Stimulated activated CD8-positive, alpha-beta memory T cell treated with anti-CD3 and anti-CD28 coated beads, Interleukin-7, amount 100 ng/mL, for 1 hour (primary cell): ENCODE measurements at regions not wholly inside any gene's neighbourhood (a gene's known extent, or its start where the extent isn't known, plus 50 kb on each side); places are given as distances from the start of the nearest gene placed in this dataset.

Source experiments
- DNase-seq, 2 donors: peaks; one replicate each; pipeline ENCODE4 v3.0.0-alpha.2; 2020; ENCODE audit warnings: low read depth in 2 of 2

DNA sequence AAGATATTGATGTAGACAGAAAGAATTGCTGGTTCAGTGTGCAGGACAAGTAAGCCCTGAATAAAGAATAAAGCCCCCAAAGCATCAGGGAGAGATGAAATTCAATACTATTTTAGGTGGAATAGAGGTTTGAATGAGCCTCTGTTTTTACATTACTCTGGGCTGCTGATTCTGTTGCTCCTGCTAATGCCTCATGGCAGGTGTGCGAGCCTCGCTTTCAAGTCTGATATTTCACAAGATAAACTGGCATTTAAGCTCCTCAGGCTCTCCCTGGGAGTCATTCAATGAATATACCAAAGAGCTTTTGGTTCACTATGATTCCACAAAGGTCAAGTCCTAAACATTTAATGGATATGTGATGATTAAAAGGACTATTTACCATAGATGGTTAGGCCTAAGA lies 601.0 kb upstream of the SLC39A10 start:
- DNase-seq, result no peak

DNA sequence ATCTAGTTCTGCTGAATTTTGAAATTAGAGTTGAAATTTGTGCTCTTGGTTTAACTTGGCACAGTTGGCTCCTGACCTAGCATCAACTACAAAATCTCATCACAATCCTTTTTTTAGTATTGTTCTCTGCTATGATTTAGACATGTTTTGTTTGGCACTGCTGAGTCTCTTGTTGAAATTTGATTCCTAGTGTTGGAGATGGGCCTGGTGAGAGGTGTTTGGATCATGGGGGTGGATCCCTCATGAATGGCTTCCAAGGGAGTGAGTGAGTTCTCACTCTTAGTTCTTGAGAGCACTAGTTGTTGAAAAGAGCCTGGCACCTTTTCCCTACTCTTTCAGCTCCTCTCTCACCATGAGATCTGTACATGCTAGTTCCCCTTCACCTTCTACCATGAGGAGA lies 605.6 kb upstream of the SLC39A10 start:
- no peak for DNase-seq

DNA sequence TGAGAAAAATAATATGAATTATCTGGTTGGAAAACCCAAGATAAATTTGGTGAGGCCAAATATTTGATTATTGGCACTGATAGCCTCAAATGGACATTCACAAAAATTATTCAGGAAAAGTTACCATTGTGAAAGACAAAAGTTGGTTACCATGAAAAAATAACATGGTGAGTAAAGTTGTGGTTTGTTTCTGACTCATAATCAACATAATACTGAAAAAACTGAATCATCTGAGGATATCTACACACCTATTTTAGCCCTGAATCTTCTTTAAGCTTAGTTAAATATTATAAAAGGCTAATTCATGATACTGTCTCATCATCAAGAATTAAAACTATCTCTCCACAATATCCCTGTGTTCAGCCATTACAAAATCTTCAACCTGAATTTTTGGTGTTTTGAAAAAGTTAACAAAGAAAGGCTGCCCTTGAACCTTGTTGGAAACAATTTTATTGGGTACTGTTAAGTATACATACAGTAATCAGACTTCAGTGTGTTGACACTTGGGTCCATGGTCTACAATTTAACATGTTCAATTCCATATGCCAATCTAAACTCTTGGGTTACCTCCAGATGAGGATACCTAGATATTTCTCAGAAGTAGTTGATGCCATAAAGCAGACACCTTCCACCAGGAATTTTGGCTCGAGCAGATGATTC lies 607.5 kb upstream of the SLC39A10 start:
- no peak for DNase-seq

DNA sequence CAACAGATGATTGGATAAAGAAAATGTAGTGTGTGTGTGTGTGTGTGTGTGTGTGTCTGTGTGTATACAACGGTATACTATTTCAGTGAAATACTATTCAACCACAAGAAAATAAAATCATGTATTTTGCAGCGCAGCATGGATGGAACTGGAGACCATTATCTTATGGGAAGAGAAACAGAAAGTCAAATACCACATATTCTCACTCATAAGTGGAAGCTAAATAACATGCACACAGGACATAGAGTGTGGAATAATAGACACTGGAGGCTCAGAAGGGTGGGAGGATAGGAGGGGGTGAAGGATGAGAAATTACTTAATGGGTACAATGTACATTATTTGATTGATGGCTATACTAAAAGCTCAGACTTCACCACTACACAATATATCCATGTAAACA lies 609.1 kb upstream of the SLC39A10 start:
- no peak for DNase-seq

DNA sequence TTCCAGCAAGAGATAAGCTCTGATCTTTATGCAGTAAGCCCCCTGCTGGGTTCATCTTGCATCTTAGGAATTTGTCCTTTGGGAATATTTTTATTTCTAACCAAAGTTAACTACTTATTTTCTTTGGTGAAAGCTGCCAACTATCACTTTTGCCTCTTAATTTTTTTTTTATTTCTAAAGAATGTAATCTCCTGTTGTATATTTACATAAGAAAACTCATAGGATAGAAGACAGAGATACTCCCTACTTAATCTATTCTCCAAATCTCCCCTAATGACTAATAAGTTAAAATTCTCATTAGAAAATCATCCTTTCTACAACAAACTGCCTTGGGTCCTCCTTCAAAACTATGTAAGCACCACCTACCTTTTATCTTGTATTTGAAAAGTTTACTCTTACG lies 612.2 kb upstream of the SLC39A10 start:
- DNase-seq, result no peak

DNA sequence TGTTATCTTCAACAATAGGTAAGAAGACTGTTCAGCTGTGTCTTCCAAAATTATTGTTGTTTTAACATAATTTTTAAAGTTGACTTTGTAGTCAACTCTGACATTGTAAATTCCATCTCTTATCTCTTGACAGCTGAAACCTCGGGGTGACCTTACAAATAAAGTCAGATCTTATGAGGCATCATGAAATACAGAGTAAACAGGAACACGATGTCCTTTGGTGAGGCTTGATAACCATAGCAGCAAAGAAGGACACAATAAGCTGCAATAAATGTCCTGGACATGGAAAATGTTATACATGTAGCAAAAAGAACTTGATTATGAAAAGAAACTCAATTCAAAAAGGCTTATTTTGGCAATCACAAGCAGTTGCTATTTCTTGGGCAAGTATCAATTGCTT lies 618.9 kb upstream of the SLC39A10 start:
- DNase-seq, result no peak

DNA sequence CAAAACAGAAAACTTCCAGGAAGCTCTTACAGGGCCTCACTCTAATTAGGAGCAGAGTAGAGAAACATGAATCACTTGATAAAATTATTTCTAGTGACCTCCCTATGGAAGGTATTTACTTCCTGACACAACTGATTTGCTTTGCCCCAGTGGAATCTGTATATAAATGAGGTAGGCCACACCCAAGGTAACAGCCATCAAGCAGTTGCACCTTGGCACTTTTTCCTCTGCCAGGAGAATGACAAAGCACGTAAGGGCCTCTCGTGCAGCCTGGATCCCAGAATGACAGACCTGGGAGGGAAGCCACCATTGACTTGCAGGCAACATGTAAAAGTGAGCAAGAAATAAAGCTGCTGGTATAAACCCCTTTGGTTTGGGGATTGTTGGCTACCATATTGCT lies 620.0 kb upstream of the SLC39A10 start:
- DNase-seq, result no peak

DNA sequence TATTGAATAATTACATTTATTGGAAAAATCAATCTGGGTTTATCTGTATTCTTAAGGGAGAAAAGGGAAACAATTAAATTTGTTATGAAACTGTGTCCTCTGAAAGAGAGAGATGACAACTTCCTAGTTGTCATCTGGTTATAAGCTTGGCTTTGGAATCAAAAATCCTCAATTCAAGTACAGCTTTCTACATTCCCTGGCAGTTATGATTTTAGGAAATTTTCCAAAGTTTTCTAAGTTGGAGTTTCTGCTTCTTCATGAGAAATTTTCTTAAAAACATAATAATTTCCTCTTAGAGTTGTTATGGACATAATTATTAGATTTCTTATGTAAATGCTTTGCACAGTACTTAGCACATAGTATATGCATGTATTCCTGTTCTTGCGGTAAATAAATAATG lies 625.6 kb upstream of the SLC39A10 start:
- no peak for DNase-seq

DNA sequence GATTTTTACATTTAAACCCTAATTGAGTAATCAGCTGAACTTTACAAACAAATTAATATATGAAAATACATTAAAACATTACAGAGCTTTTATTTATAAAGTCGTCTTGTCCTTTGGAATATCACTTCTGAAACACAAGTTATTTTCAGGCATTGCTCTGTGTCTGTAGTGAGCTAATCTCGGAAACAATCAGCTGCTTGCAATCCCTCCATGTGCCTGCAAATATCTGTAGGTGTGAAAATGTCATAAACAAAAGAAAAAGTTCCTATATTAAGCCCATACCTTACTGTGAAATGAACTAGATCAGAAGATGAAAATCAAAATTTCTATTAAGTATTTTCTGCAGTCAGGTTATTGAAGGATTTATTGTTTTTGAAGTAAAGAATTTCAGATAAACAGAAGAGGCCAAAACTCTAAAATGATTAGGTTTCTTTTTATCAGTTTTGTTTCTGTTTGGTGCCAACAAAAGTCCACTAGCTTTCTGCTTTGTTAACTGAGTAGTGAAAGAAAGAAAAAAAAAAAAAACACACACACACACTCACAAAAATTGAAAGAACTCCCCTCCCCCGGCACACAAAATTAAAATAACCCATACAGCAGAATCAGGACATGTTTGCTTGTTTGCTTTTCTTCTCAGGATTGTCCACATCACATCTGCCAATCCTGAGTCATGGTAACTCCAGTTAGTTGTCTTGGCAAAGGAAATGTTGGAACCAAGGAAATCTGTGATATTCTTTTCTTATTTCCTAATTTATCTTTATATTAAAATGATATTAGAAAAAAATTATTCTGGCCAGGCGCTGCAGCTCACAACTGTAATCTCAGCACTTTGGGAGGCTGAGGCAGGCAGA lies 627.0 kb upstream of the SLC39A10 start:
- DNase-seq, result no peak

DNA sequence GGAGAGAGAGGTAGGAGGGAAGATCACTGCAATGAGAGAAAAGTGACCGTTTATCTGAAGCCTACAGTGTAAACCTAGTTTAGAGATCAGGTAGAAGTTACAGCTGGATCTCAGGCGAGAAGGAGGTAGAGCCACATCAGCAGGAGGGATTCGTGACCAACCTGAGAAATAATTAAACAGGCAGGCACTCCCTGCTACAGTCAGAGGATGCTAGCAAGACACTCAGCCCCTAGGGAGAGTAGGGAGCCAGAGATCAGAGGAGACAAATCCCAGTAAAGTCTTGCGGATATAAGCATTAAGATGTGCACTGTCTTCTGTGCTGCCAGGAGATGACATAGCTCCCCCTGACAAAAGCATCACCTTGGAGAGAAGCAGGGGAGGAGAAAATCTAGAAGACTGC lies 629.1 kb upstream of the SLC39A10 start:
- DNase-seq, result no peak

DNA sequence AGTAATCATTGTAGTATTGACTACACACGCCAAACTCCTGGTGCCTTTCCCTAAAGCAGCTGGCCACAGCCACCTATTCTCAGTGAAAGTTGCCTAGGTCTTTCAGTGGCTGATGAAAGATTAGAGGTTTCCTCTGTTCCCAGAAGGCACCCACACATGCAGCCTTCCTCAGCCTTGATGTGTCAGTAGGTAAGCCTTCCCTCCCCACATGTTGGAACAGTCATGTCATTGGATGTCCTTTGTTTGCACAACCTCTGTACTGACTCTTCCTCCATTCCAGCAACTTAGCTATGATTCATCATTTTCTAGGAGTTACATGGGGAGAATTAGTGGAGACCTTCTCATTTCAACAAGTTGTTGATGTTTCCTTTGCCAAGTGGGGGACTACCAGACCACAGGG lies 630.8 kb upstream of the SLC39A10 start:
- DNase-seq, result no peak

DNA sequence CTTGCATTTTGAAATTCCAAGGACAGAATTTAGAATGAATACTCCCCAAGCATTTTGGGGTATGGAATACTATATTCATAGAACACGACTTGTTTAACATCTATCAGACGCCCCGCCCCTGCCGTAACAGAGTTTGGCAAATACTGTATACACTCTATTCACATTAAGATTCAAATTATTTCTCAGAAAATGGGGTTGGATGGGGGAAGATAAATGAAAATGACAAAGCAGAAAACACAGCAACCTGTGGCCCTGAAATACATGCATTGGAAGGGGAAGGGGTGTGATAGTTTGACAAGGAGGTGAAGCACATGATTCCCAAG lies 634.6 kb upstream of the SLC39A10 start:
- no peak for DNase-seq

DNA sequence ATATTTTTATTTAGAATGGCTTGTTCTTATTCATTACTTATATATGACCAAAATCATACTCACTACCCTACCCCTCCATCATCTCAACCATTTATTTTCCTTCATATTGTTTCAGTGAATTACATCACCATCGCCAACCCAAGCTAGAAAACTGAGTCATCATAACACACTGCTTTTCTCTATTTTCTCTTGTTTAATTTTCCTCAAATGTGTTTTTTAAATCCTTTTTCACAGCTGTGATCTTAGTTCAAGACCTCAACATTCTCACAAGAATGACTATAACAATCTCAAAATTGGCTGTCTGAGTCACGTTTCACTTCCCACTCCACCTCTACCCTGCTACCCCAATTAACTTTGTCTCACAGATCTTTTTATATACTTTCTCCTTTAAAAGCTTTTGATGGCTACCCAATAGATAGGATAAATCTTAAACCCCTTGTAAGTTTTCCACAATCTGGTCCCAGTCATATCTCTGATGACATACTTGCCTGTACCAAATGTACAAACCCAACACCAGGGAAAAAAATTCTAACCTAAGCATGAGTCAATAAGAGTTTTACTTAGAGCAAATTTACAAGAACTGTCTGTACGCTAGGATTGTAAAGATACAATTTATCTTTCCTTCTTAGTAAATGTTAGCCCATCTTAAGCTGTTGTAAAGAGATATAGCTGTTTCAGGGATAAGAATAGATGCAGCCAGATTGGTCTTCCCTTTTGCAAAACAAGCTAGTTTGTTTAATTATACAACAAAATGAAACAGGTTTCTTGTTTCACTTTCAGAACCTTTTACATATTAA lies 635.1 kb upstream of the SLC39A10 start:
- DNase-seq, result no peak

DNA sequence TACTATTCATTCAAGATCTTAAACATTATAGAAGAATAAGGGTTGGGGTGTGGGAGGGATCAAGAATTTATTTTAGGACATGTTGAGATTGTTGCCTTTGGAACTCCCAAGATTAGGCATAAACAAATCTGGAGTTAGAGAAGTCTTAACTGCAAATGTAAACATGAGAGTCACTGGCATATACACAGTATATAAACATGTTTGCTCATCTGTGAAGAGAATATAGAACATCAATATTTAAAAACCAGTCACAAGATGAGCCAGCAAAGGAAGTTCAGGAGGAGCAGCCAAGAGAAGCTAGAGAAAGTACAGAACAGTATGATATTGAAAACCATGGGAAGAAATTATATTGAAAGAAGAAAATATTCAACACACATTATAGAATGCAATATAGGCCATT lies 638.6 kb upstream of the SLC39A10 start:
- no peak for DNase-seq

DNA sequence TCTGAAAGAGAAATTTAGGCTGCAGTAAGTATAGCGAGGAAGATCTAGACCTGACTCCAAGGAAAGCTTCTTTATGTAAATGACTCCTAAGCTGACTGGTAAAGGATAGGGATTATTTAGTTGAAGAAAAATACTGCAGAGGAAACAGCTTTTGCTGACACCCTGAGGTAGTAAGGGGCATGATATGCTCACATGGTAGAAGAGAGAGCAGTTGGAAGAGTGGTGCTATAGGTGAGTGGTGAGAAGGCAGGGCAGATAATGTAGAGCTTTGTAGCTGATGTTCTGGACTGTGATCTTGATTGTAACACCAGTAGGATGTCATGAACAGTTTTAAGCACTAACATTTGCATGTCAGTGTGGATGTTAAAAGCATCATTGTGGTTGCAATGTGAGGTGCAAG lies 639.1 kb upstream of the SLC39A10 start:
- DNase-seq, result no peak

DNA sequence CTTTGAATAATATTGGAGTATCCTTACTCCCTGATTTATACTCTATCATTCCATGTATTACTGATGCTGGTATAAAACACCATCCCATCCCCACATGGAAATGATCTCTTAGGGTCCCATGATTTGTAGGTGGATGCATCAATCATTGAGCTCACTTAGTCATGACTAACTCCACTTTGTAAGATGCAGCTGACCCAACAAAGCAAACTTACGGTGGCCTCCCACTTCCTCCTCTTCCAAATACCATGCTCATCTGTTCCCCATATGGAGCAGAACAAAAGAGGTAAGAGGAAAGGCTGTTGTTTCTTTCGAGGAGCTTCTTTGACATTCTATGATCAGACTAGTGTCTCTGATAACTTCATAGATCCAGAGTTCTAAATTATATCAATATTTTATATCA lies 640.2 kb upstream of the SLC39A10 start:
- DNase-seq, result no peak

DNA sequence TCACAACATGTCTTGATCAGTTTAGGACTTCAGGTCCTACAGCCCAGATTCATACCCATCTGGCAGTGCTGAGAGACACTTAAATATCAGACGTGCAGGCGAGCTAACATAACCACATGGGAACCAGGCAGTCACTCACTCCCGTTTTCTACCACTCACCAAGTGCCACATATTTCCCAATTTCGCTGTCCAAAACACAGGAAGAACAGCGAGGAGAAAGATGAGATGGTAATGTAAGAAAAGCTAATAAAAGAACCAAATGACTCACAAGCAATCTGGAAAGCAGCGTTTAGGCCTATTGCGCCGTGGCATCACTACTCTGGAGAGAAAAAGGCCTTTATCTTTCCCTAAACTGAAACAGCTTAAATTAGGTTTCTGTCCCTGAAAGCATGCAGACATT lies 647.8 kb upstream of the SLC39A10 start:
- DNase-seq, result no peak

DNA sequence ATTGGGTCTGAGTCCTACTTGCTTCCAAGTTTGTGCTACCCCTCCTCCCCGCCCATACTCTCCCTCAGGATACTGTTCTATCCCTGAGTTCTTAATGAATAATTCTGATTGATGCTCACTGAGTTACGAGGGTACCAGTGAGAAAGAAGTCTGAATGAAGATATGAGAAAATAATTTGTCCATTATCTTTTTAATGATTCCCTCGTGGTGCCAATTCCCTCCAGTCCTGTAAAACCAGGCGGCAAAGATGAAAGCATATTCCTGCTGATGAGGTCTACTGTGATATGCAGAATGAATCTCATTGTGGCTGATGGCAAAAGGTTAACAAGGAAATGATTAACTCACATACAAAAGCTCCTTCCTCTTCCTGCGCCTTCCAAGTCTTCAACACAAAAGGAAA lies 650.2 kb upstream of the SLC39A10 start:
- DNase-seq, result no peak

DNA sequence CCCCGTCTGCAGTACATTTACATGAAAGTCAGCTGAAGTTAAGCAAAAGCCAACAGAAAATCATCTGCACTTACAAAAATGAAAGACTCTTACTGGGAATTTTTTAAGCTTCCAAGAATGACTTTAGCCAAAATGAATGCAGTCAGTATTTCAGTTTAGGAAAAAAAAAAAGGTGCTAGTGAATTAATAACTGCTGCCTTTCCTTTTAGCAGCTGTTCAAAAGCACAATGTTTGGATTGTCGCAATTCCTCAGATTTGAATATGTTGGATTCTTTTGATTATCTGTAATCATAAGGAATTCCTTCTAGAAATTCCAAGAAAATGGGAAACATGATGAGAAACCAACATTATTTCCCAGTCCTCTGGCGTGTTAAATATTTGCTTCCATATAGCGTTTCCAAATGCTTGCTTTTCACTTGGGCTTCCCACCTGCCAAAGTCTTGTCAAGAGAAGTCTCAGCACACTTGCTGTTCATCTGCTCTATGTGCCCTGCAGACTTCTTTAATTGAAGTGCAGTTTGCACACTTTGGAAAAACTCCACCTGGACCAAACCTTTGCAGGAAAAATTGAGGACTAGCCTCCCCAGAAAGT lies 653.0 kb upstream of the SLC39A10 start:
- DNase-seq, result no peak

DNA sequence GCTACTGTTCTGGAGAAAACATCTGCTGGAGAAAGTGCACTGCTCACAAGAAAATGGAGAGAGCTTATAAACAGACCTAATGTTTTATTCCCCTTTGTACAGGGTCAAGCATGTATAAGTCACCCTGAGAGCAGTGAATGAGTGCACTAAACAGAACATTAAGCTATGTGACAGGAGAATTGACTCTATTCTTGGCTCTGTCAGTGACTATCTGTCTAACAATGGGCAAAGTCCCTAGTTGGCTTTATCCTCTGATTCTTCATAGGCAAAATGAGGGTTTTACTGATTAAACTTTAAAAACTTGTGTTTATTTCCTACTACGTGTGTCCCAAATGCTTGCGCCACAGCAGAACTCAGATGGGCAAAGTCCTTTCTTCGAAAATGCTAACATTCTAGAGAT lies 655.1 kb upstream of the SLC39A10 start:
- no peak for DNase-seq

DNA sequence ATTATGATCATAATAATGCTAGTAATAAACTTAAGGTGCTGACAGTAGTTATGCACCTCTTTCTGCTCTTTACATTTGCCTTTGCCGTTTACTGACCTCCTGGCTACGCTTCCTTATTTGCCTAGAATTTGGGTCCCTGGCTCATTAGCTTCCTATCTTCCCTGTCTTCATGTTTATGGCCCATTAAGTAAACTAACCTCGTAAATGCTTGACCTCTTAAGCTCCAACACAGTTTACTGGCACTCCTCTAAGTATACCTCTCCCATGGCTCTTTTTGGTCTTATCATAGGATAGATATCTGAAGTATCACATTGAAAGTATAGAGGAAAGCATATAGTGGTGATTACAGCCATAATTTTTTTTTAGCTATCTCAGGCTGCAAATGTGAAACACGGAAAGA lies 657.3 kb upstream of the SLC39A10 start:
- DNase-seq, result no peak

DNA sequence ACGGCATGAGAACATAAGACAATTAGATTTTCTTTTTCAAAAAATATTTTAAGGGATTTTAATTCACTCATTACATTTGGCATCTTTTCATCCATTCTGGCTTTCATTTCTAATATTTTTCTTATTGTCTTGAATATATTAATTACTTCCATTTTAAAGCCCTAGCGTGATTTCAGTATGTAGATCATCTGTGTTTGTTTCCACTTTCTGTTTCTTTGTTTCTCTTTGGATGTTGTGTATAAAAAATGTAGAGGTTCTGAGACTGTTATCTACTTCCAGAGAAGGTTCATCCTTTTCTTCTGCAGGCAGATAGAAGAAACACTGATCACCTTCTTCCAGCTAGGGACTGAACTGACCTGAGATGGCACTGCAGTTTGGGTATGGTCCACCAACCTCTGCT lies 664.4 kb upstream of the SLC39A10 start:
- no peak for DNase-seq

DNA sequence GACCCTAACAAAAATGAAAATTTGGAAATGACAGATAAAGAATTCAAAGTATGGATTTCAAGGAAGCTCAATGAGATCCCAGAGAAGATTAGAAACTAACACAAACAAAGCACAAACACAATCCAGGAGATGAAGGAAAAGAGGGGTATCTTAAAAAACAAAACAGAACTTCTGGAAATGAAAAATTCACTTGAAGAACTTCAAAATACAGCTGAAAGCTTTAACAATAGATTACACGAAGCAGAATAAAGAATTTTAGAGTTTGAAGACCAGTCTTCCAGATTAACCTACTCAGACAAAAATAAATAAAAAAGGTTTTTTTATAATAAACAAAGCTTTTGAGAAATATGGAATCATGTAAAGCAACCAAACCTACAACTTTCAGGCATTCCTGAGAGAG lies 671.8 kb upstream of the SLC39A10 start:
- DNase-seq, result no peak
